SU-DHL-6 (cell line): ENCODE measurements at regions not wholly inside any gene's neighbourhood (a gene's known extent, or its start where the extent isn't known, plus 50 kb on each side); places are given as distances from the start of the nearest gene placed in this dataset.

ENCODE experiments used
- H2AFZ ChIP-seq: fragments of 200-600 bp; sonication (generic); 2 replicates; pipeline ENCODE4 v1.6.1; 2014; ENCODE audit warnings: low read depth, mild to moderate bottlenecking, moderate library complexity, mixed read lengths, antibody characterized with exemption, low read length; ENCODE audit not compliant: severe bottlenecking
- H3F3A ChIP-seq: fragments of 200-600 bp; shearing (Covaris generic); 2 replicates; pipeline ENCODE4 v1.6.0; 2016; ENCODE audit warnings: antibody characterized with exemption, mild to moderate bottlenecking; ENCODE audit not compliant: insufficient read depth
- H3K27ac ChIP-seq: fragments of 200-600 bp; sonication (generic); 2 replicates; pipeline ENCODE4 v1.5.1; 2016; ENCODE audit warnings: low read depth, mild to moderate bottlenecking, low read length, moderate library complexity, mixed read lengths
- H3K27me3 ChIP-seq: fragments of 200-600 bp; sonication (generic), shearing (Covaris generic); 2 replicates; pipeline ENCODE4 v1.6.0; 2014; ENCODE audit warnings: mild to moderate bottlenecking, low read length
- H3K36me3 ChIP-seq: fragments of 200-600 bp; sonication (generic); 2 replicates; pipeline ENCODE4 v1.6.1; 2014; ENCODE audit warnings: mild to moderate bottlenecking, low read length, mixed read lengths
- H3K4me2 ChIP-seq: fragments of 300-600, 200-600 bp; shearing (Covaris generic), sonication (generic); 2 replicates; pipeline ENCODE4 v1.6.0; 2014; ENCODE audit warnings: low read length, low read depth, mild to moderate bottlenecking; ENCODE audit not compliant: poor library complexity, severe bottlenecking
- H3K4me3 ChIP-seq: fragments of 200-600 bp; sonication (generic); 2 replicates; pipeline ENCODE4 v1.5.1; 2014; ENCODE audit warnings: antibody characterized with exemption, low read length, mild to moderate bottlenecking, mixed read lengths; ENCODE audit not compliant: insufficient read depth, poor library complexity, severe bottlenecking
- H3K79me2 ChIP-seq: fragments of 200-600 bp; sonication (generic); 2 replicates; pipeline ENCODE4 v1.6.1; 2014; ENCODE audit warnings: mild to moderate bottlenecking, low read length, moderate library complexity; ENCODE audit not compliant: insufficient read depth
- H3K9ac ChIP-seq: fragments of 200-600 bp; sonication (generic); 2 replicates; pipeline ENCODE4 v1.7.0; 2014; ENCODE audit warnings: mild to moderate bottlenecking, low read length
- H3K9me2 ChIP-seq: fragments of 200-600 bp; sonication (generic); replicated peaks from 2 replicates; pipeline ENCODE4 v1.6.1; 2014; ENCODE audit warnings: low read length; ENCODE audit not compliant: insufficient read depth
- H3K9me3 ChIP-seq: fragments of 200-600 bp; sonication (generic); 2 replicates; pipeline ENCODE4 v1.6.1; 2014; ENCODE audit warnings: low read length, mixed read lengths; ENCODE audit not compliant: insufficient read depth
- H4K20me1 ChIP-seq: fragments of 200-600 bp; sonication (generic); 2 replicates; pipeline ENCODE4 v1.6.1; 2014; ENCODE audit warnings: low read depth, mild to moderate bottlenecking, antibody characterized with exemption, low read length, moderate library complexity, mixed read lengths
- CTCF ChIP-seq: fragments of 200-600 bp; sonication (generic); IDR thresholded peaks from one replicate; pipeline ENCODE4 v1.5.1; 2017; ENCODE audit warnings: antibody characterized with exemption, mild to moderate bottlenecking, low read length, moderate library complexity; ENCODE audit not compliant: insufficient read depth, poor library complexity, severe bottlenecking
- EZH2phosphoT487 ChIP-seq: fragments of 200-600 bp; sonication (generic), shearing (Covaris generic); conservative IDR thresholded peaks from 2 replicates; pipeline ENCODE4 v1.6.1; 2018; ENCODE audit warnings: mild to moderate bottlenecking, antibody characterized with exemption, low read length, moderate library complexity, mixed read lengths

- Histone ChIP-seq H3K9me3 (no peaks in the 10 kb centered on the region), H4K20me1 (no peaks in the 10 kb centered on the region), H3K36me3 (no peaks in the 10 kb centered on the region; the same call in 1 of the 2 replicates), H3K4me2 (no peak overlapping the region), H2AFZ (no peak overlapping the region), H3K79me2 (no peaks in the 10 kb centered on the region), H3K27ac (no peak overlapping the region), H3K27me3 (0 out of 2 replicates have a peak, but pooled peaks cover 3% of the 10 kb centered on the region), H3F3A (no peaks in the 10 kb centered on the region), H3K9me2 (no peaks in the 10 kb centered on the region; the same call in 1 of the 2 replicates), H3K4me3 (no peak overlapping the region), H3K9ac (no peak overlapping the region)
- TF ChIP-seq EZH2phosphoT487 (no peak), CTCF (no peak)
Measured at GRCh38 chr7:96621932-96622331, 87.7 kb downstream of the SEM1 start.

GRCh38 chr7:96614154-96614867, 95.3 kb downstream of the SEM1 start:
- Histone ChIP-seq H3K27me3 (no peaks in the 10 kb centered on the region), H3K9me2 (no peaks in the 10 kb centered on the region; the same call in 1 of the 2 replicates), H3K9me3 (no peaks in the 10 kb centered on the region), H3K4me2 (no peak overlapping the region), H3F3A (no peaks in the 10 kb centered on the region), H3K79me2 (no peaks in the 10 kb centered on the region), H3K36me3 (no peaks in the 10 kb centered on the region), H2AFZ (no peak overlapping the region), H3K27ac (no peak overlapping the region), H3K4me3 (no peak overlapping the region), H4K20me1 (no peaks in the 10 kb centered on the region), H3K9ac (no peak overlapping the region)
- no peak for TF ChIP-seq EZH2phosphoT487
- no peak for TF ChIP-seq CTCF

- Histone ChIP-seq H4K20me1 (no peaks in the 10 kb centered on the region), H3K27ac (no peak overlapping the region), H3K79me2 (no peaks in the 10 kb centered on the region), H2AFZ (no peak overlapping the region), H3K9ac (no peak overlapping the region), H3K9me2 (no peaks in the 10 kb centered on the region; the same call in 1 of the 2 replicates), H3F3A (no peaks in the 10 kb centered on the region), H3K36me3 (no peaks in the 10 kb centered on the region), H3K4me2 (no peak overlapping the region), H3K27me3 (no peaks in the 10 kb centered on the region), H3K9me3 (no peaks in the 10 kb centered on the region), H3K4me3 (no peak overlapping the region)
- no peak for TF ChIP-seq CTCF
- TF ChIP-seq EZH2phosphoT487, result no peak
Measured at GRCh38 chr7:96612034-96612433, 97.6 kb downstream of the SEM1 start.
